Thyroid gland (tissue), 4 donors: ENCODE measurements at regions not wholly inside any gene's neighbourhood (a gene's known extent, or its start where the extent isn't known, plus 50 kb on each side); places are given as distances from the start of the nearest gene placed in this dataset.
"Not testable (repeated sequence)": the region's sequence is repeated elsewhere in the genome, so short reads cannot be mapped to it uniquely, and the experiment has no call there.

Experiments
- POLR2A ChIP-seq, 2 donors: fragments of 450-650 bp; IDR thresholded peaks; one replicate each; pipeline ENCODE4 v1.6.1; 2017; ENCODE audit warnings: antibody characterized with exemption in 2 of 2, mild to moderate bottlenecking in 2 of 2, moderate library complexity in 1 of 2
- TF ChIP-seq, protein P1 (sequence below), 6 experiments: fragments of 200-600 bp in 3 of 6; fragments of 450-650 bp in 3 of 6; sonication (generic) in 3 of 6; IDR thresholded peaks; one replicate each; pipeline ENCODE4 v1.5.1; 2016 to 2019; ENCODE audit warnings: antibody characterized with exemption in 6 of 6, mild to moderate bottlenecking in 2 of 6, inconsistent platforms in 1 of 6, moderate library complexity in 1 of 6

DNA sequence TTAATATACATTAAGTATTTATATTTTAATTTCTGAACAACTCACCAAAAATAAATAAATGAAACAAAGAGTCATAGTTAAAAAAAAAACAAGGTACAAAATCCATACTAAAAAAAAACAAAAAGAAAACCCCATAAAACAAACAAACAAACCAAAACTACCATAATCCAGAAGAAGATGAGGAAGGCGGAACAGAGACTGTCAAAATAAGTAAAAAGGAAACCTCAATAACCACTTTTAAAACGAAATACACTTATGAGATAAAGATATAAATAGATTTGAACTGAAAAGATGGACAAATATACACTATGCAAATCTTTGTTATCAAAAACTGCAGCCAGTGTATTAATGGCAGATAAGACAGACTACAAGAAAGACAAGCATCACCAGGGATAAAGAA is 103.3 kb downstream of the POTEB3 start:
- TF ChIP-seq, protein P1, sequence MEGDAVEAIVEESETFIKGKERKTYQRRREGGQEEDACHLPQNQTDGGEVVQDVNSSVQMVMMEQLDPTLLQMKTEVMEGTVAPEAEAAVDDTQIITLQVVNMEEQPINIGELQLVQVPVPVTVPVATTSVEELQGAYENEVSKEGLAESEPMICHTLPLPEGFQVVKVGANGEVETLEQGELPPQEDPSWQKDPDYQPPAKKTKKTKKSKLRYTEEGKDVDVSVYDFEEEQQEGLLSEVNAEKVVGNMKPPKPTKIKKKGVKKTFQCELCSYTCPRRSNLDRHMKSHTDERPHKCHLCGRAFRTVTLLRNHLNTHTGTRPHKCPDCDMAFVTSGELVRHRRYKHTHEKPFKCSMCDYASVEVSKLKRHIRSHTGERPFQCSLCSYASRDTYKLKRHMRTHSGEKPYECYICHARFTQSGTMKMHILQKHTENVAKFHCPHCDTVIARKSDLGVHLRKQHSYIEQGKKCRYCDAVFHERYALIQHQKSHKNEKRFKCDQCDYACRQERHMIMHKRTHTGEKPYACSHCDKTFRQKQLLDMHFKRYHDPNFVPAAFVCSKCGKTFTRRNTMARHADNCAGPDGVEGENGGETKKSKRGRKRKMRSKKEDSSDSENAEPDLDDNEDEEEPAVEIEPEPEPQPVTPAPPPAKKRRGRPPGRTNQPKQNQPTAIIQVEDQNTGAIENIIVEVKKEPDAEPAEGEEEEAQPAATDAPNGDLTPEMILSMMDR (IDR thresholded peaks at IDR 0.05), result not testable (repeated sequence)
- not testable (repeated sequence) for TF ChIP-seq POLR2A (IDR thresholded peaks at IDR 0.05)
